ENCODE measurements at regions not wholly inside any gene's neighbourhood (a gene's known extent, or its start where the extent isn't known, plus 50 kb on each side); places are given as distances from the start of the nearest gene placed in this dataset.

DNA sequence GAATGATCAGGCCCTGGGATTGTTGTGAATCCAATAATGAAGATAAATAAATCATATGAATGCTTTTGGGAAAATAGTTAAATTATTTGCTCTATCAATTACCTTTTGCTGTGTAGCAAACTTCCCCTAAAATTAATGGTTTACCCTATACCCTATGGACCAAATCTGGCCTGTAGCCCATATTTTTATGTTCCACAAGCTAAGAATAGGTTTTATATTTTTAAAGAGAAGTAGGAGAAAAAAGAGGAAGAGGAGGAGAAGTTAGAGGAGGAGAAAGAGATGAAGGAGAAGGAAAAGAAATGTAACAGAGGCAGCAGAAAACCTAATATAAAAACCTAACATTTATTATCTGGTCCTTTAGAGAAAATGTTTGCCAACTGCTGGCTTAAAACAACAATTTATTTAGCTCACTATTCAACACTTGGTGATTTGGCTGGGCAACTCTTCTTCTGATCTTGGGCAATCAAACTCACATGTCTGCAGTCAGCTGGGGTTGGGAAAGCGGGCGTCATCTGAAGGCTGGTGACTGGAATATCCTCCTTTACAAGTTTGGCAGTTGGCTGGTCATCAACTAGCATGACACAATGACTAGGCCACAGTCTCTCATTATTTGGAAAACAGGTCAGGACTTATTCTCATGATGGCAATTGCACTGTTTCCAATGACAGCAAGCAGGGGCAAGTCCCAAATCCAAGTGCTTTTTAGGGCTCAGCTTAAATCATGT, 522.9 kb downstream of the RASEF start:
- no peak for TF ChIP-seq POLR2A (IDR thresholded peaks at IDR 0.05; ENCODE audit: low read length)
- no peak for TF ChIP-seq CTCF (IDR thresholded peaks at IDR 0.05)
- TF ChIP-seq TP53 (CRISPR knock-in tag; IDR thresholded peaks at IDR 0.05): no peak

Data from A549 (cell line).